HG02938 (cell line): ENCODE measurements at regions not wholly inside any gene's neighbourhood (a gene's known extent, or its start where the extent isn't known, plus 50 kb on each side); places are given as distances from the start of the nearest gene placed in this dataset.

ENCODE experiments used
- ATAC-seq: cut with Tn5 transposase; IDR thresholded peaks from one replicate; pipeline ENCODE4 v1.9.1; 2021; ENCODE audit warnings: mild to moderate bottlenecking, moderate library complexity; ENCODE audit not compliant: unreplicated experiment

- no peak for ATAC-seq
These were observed 245.6 kb upstream of the PEX5L start for GRCh38 chr3:180282386-180282785.

- ATAC-seq = no peak
These were observed 246.5 kb upstream of the PEX5L start for GRCh38 chr3:180283251-180283650.

GRCh38 chr3:180284331-180285110 lies 247.8 kb upstream of the PEX5L start:
- no peak for ATAC-seq

- no peak for ATAC-seq
These were observed 251.0 kb upstream of the PEX5L start for GRCh38 chr3:180287703-180288102.

GRCh38 chr3:180288816-180289215 lies 252.1 kb upstream of the PEX5L start:
- ATAC-seq = no peak

- no peak for ATAC-seq
These were observed 253.6 kb upstream of the PEX5L start for GRCh38 chr3:180290300-180290699.

GRCh38 chr3:180294282-180295027 lies 257.7 kb upstream of the PEX5L start:
- no peak for ATAC-seq

GRCh38 chr3:180295811-180296210 lies 259.1 kb upstream of the PEX5L start:
- no peak for ATAC-seq

- ATAC-seq = no peak
These were observed 260.2 kb upstream of the PEX5L start for GRCh38 chr3:180296971-180297370.

GRCh38 chr3:180306155-180306554 lies 269.4 kb upstream of the PEX5L start:
- no peak for ATAC-seq

GRCh38 chr3:180306691-180307090 lies 270.0 kb upstream of the PEX5L start:
- no peak for ATAC-seq

GRCh38 chr3:180311242-180311641 lies 274.5 kb upstream of the PEX5L start:
- ATAC-seq = peak; percentile 68

- ATAC-seq = no peak
These were observed 279.6 kb upstream of the PEX5L start for GRCh38 chr3:180316321-180316720.

- ATAC-seq = no peak
These were observed 282.5 kb upstream of the TTC14 start for GRCh38 chr3:180319461-180319860.

- ATAC-seq = no peak
These were observed 281.3 kb upstream of the TTC14 start for GRCh38 chr3:180320631-180321030.

- peak; percentile 48 for ATAC-seq
These were observed 280.4 kb upstream of the TTC14 start for GRCh38 chr3:180321534-180321933.

- no peak for ATAC-seq
These were observed 279.1 kb upstream of the TTC14 start for GRCh38 chr3:180322829-180323228.

- no peak for ATAC-seq
These were observed 277.2 kb upstream of the TTC14 start for GRCh38 chr3:180324791-180325190.

GRCh38 chr3:180325533-180325932 lies 276.4 kb upstream of the TTC14 start:
- ATAC-seq = no peak

- ATAC-seq = no peak
These were observed 276.0 kb upstream of the TTC14 start for GRCh38 chr3:180325958-180326357.

GRCh38 chr3:180329187-180329586 lies 272.8 kb upstream of the TTC14 start:
- ATAC-seq = peak; percentile 84

- ATAC-seq = no peak
These were observed 272.1 kb upstream of the TTC14 start for GRCh38 chr3:180329847-180330246.
